HK-2 (cell line): ENCODE measurements at regions not wholly inside any gene's neighbourhood (a gene's known extent, or its start where the extent isn't known, plus 50 kb on each side); places are given as distances from the start of the nearest gene placed in this dataset.
"Not testable (repeated sequence)": the region's sequence is repeated elsewhere in the genome, so short reads cannot be mapped to it uniquely, and the experiment has no call there.

Experiments
- DNase-seq: peaks from one replicate; pipeline ENCODE4 v3.0.0-alpha.2; 2018; ENCODE audit not compliant: unreplicated experiment

DNA sequence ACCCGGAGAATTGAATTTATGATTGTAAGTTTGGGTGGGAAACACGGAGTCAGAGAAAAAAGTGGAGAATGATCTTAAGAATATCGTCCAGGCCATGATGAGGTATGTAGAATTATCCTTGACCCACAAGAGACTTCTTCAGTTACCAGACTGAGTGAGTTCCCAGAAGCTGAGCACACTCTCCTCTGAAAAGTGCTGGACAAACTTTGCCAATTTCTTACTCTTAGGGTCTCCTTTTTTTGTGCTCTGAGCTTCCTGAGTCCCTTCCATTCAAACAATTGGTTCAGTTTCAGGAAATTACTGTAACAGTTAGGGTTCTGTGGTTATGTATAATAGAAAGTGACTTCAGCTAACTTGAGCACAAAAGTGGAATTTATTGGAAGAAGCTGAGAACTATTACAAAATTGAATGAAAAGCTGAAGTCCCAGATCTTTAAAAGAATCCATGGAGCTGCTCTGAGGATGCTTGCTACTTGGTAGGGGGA is 50.6 kb upstream of the EHBP1 start:
- no peak for DNase-seq

DNA sequence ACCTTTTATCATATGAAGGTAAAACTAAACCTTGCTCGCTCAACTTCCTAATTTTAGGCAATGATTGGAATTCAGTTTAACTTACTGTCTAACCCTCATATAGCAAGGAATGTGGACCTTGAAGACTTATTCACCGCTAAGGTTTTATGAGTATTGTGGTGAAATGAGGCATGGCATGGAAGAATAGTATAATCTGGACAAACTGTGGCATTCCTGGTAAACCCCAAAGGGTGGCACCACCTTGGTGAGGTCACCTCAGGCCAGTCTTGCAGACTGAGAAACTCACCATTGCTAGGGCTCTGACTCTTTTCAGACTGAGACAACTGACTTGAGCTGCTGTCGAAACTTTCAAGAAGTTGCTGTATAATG is 51.1 kb upstream of the EHBP1 start:
- peak; percentile 17 for DNase-seq

DNA sequence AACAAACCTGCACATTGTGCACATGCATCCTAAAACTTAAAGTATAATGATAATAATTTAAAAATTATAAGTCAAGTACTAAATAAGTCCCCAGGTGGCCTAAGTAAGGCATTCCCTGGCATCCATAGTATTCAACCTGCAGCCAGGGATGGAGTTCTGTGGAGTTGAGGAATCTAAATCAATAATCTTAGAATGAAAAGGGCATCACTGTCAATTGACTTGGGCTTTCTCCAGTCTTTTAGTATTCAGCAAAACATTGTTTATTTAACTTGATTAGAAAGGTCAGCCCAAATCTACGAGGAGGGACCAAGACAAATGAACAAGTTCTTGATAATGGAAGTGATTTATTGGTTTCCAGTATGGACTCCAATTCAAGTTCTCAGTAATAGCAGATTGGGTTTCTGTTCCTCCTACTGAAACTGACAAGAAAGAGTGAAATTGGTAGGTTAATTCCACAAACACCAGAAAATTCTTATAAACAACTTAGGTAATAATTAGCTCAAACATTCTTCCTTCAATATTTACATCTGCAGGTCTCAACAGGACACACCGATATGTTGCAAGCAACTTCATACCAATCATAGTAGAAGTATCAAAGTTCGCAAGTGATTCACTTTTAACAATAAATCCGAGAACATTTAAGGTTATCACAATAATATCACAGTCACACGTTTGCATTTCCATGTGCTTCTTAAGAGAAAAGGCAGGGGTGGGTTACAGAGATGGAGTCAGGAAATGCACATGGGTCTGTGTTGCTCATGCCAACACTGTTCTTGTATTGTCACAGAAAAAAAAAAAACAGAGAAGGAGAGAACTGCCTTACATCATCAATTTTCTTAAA is 51.7 kb upstream of the EHBP1 start:
- DNase-seq, result no peak

DNA sequence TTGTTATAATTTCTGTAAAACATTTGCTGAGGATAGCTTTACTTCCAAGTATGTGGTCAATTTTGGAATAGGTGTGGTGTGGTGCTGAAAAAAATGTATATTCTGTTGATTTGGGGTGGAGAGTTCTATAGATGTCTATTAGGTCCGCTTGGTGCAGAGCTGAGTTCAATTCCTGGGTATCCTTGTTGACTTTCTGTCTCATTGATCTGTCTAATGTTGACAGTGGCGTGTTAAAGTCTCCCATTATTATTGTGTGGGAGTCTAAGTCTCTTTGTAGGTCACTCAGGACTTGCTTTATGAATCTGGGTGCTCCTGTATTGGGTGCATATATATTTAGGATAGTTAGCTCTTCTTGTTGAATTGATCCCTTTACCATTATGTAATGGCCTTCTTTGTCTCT is 56.4 kb upstream of the EHBP1 start:
- not testable (repeated sequence) for DNase-seq

DNA sequence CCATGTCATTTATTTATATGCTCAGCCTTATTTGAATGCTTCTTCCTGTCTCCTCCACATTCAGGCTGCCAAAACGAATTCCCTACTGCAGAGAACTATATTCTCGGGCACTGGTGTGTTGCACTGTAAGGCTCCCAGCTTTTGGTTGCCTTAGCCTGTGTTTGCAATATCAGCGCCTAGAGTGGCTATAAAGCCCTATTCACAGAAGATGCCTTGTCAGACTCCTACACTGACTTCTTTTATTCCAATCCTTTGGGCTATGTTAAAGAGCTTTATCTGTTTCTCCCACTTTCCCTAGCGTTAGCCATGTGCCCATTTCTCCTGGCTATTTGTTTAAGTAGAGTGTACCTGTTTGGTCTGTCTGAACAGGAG is 62.4 kb upstream of the EHBP1 start:
- no peak for DNase-seq

DNA sequence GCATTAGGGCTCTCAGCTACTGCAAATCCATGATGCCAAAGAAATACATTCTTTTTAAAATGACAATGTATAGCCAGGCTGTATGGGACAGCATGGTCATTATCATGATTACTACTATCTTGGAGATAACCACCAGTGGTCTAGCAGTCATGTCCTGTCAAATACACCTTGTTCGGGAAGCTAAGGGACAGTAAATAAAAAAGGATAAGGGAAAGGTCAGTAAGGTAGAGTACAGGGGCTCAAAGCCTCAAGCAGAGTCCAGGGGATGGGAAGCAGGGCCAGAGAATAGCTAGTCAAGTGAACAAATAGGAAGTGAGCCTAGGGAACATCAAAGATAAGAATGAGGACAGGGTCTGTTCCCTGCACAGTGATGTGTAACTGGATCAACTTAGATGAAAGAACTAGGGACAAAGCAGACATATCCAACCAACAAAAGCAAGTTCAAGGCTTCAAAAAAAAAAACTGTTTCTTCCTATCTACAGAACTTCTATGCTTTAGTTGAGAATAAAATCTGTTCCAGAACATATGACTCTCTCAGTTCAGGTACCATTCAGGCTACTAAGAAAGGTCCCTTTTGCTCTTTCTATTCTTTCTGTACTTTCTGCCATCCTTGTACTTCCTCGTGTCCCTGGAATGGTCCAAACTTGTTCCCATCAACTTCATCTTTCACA is 62.9 kb upstream of the EHBP1 start:
- DNase-seq, result no peak

DNA sequence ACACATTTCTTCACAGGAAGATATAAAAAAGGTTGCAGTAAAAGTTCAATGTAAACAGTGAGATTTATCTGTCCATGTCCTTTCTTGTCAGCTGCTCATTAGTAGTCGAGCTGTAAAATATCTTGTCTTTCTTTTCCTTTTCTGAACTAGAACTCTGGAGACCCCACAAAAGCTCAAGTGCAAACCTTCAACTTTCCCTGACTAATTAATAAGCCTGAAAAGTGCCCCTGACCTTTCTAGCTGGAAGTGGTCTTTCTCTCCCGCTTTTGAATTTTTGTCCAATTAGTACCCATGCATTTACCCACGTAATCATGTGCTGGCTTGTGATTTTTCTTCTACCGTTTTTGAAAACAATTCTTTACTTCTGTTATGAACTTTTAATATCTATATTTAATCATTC is 63.6 kb upstream of the EHBP1 start:
- DNase-seq, result no peak

DNA sequence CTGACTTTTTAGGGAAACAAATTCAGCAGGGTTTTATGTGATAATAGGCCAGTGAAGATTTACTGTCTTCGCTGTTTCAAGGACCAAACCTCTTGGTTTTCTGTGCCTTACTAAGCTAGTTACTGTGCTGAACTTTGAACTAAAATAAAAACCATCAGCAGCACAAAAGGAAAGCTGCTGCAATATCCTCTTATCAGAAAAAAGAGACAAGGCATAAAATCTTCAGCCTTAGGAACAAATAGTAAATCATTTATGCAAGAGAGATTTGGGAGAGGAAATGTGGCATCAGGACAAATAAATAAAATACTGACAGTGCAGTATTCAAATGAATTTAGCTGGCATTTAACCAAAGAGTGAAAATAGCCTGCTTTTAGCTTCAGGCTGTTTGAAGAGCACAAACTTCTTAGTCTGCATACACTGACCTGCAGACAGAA is 64.1 kb upstream of the EHBP1 start:
- no peak for DNase-seq

DNA sequence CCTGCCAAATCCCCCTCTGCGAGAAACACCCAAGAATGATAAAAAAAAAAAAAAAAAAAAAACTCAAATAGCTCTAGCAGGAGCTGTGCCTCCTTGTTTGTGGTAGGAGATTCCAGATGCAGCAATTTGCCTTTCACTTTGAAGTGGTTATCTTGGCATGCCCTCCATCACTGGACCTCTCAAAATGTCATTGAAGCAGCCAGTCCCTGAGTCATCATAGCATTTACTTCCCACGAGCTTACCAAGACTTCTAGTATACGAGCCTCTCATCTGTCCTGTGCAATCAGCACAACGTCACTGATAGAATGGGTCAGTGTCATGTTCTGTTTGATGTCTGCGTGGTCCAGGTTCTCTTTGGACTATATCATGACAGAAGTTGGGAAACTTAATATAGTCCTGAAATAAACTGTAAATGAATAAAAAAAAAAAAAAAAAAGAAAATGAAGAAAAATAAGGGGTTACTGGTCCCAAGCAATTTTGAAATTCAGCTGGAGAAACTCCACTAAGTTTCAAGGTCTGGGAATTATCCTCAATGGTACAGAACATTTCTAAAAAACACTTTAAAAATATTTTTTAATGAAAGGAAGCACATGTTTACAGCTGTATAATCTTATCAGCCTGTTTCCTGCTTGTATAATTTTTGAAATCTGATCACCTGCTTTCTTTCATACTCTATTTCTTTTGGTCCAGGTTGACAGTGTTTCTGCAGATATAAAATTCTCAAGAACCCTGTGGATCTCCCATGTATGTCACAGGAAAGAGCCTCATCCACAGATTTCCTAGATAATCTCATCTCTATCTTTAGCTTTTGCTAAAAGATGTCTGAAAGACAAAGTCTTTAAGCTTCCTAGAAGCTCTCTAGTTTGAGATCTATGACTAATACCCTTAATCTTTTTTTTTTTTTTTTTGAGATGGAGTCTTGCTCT is 74.1 kb upstream of the EHBP1 start:
- DNase-seq, result no peak

DNA sequence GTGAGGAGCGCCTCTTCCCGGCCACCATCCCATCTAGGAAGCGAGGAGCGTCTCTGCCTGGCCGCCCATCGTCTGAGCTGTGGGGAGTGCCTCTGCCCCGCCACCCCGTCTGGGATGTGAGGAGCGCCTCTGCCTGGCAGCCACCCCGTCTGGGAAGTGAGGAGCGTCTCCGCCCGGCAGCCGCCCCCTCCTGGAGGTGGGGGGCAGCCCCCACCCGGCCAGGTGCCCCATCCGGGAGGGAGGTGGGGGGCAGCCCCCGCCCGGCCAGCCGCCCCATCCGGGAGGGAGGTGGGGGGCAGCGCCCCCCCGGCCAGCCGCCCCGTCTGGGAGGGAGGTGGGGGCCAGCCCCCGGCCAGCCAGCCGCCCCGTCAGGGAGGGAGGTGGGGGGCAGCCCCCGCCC is 75.3 kb upstream of the EHBP1 start:
- DNase-seq, result not testable (repeated sequence)

DNA sequence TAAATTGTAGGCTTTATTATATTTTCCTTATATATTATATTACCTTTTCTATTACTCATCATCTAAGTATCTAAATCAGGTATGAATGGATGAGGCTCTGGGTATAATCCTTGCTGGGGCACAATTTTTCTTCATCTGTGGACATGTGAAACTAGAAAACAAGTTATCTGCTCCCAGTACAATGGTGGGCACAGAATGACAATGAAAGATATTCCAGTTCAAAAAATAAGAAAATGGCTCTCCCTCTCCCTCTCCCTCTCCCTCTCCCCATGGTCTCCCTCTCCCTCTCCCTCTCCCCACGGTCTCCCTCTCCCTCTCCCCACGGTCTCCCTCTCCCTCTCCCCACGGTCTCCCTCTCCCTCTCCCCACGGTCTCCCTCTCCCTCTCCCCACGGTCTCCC is 76.2 kb upstream of the EHBP1 start:
- DNase-seq, result not testable (repeated sequence)

DNA sequence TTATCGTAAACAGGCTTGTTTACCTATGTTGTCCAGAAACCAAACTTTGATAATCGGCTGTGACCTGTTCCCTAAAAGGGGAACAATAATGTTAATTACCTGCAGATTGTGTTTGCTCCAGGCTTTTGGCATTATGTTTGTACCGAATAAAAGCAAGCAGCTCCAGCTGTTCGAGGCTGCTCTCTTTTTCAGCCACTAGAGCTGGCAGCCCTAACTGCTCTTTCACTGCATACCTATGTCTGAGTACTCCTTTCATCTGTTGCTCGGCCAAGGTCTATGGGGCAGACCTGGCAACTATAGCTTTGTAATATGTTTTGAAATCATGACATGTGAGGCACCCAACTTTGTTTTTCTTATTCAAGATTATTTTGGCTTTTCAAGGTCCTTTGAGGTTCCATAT is 77.8 kb upstream of the EHBP1 start:
- DNase-seq, result no peak

DNA sequence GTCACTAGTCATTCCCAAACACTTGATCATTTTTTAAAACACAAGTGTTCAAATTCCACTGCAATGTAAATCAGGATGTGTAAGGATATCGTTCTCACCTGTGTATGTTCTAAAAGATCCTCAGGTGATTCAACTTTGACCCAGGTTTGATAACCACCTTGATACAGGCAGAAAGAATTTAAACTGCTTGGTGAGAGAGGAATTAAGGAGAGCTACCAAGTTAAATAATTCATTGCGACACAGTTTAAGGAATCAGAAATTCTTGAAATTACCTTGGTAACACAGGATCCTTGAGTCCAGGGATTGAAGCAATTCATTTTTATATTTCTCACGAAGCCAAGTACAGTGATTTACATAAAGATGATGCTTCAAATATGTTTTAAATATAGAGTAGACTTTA is 80.7 kb upstream of the EHBP1 start:
- DNase-seq, result no peak

DNA sequence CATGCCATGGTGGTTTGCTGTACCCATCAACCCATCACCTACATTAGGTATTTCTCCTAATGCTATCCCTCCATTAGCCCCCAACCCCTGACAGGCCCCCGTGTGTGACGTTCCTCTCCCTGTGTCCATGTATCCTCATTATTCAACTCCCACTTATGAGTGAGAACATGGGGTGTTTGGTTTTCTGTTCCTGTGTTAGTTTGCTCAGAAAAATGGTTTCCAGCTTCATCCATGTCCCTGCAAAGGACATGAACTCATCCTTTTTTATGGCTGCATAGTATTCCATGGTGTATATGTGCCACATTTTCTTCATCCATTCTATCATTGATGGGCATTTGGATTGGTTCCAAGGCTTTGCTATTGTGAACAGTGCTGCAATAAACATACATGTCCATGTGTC is 89.0 kb upstream of the EHBP1 start:
- not testable (repeated sequence) for DNase-seq

DNA sequence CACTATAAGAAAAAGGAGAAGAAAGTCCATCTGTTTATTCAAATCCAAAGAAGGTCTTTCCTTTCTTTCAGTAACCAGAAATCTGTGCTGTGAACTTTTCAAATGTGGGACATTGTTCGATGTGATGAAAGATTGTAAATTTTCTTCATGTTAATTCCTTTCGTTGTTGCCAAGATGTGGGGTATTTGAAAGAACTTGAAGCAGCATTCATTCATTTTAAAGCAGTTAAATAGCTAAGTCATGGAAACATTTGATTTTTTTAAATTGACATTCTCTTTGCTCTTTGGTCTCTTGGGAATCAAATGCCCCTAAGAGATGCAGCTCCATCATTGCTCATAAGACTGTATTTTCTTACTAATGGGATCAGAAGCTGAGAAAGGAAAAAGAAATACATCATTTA is 93.7 kb upstream of the EHBP1 start:
- DNase-seq, result no peak

DNA sequence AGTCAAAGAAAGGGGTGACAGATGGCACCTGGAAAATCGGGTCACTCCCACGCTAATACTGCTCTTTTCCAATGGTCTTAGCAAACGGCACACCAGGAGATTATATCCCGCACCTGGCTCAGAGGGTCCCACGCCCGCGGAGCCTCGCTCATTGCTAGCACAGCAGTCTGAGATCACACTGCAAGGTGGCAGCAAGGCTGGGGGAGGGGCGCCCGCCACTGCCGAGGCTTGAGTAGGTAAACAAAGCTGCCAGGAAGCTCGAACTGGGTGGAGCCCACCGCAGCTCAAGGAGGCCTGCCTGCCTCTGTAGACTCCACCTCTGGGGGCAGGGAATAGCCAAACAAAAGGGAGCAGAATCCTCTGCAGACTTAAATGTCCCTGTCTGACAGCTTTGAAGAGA is 99.5 kb upstream of the TMEM17 start:
- DNase-seq, result not testable (repeated sequence)

DNA sequence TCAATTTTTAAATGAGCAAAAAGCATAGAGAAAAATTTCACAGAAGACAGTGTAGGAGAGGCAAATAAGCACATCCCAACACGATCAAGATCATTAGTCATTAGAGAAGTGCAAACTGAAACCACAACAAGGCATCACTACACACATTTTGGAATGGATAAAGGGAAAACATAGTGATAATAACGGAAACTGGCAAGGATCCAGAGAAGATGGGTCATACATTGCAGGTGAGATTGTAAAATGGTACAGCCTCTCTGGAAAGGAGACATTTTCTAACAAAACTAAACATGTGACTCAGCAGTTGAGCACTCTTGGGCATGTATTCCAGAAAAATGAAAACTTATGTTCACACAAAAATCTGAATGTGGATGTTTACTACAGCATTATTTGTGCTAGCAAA is 98.3 kb upstream of the TMEM17 start:
- DNase-seq, result no peak

DNA sequence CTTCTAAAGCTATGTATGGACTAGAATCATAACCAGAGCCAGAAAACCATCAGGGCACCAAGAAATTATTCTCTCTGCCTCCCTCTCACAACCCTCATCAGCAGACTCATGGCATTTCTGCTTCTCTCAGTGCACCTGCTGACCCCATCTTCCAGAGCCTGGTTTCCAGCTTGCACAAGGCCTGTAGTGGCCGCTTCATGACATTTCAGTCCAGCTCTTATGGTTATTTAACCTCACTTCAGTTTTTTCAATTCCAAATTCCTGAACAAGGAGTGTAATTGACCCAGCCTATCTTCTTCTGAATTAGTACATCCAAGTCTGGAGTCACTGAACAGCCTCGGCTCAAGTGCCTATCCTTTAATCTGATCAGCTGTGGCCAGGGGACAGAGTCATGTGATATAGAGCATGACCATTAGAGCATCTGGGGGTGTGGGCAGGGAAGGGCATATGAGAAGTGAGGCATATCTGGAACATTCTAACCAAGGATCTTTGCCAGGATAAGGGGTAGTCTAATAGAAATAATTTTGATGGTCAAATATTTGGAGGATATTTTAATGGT is 97.2 kb upstream of the TMEM17 start:
- DNase-seq, result no peak

DNA sequence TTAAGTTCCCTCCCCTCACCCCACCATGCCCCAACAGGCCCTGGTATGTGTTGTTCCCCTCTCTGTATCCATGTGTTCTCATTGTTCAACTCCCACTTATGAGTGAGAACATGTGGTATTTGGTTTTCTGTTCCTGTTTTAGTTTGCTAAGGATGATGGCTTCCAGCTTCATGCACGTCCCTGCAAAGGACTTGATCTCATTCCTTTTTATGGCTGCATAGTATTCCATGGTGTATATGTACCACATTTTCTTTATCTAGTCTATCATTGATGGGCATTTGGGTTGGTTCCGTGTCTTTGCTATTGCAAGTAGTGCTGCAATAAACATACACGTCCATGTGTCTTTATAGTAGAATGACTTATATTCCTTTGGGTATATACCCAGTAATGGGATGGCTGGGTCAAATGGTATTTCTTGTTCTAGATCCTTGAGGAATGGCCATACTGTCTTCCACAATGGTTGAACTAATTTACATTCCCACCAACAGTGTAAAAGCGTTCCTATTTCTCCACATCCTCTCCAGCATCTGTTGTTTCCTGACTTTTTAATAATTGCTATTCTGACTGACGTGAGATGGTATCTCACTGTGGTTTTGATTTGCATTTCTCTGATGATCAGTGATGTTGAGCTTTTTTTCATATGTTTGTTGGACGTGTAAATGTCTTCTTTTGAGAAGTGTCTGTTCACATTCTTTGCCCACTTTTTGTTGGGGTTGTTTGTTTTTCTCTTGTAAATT is 93.8 kb upstream of the TMEM17 start:
- not testable (repeated sequence) for DNase-seq

DNA sequence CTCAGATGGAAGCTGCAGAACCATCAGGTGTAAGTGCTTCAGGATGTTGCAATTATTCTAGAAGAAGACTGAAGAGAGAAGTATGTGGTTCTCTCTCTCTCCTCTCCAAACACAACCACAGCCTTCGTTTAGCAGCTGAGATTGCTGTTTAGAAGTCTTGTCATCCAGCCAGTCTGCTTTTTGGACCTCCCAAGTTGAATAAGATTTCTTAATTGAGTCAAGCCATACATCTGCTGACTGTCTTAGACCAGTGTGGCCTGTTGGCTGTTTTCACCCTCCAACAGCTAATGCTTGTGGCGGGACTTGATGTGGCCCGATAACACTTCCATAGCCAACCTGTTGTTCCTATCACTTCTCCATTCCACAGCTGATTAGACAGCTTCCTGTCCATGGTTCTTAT is 91.3 kb upstream of the TMEM17 start:
- no peak for DNase-seq
